ENCODE measurements at regions not wholly inside any gene's neighbourhood (a gene's known extent, or its start where the extent isn't known, plus 50 kb on each side); places are given as distances from the start of the nearest gene placed in this dataset.

DNA sequence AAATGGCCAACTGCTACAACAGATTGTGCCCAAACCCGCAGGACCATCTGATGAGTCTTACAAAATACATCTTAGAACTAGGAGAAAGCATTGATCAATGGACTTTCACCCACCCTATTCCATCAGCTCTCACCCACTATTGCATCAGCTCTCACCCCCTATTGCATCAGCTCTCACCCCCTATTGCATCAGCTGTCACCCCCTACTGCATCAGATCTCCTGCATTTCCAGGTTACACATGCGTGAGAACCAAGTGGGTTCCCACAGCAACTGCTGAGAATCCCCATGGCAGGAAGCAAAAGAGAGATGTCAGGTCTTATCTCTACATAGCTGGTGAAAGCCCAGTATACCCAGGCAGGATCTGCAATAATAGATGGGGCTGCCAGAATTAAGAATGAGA lies 533.5 kb downstream of the LTN1 start (continued):
- TF ChIP-seq, protein P1, sequence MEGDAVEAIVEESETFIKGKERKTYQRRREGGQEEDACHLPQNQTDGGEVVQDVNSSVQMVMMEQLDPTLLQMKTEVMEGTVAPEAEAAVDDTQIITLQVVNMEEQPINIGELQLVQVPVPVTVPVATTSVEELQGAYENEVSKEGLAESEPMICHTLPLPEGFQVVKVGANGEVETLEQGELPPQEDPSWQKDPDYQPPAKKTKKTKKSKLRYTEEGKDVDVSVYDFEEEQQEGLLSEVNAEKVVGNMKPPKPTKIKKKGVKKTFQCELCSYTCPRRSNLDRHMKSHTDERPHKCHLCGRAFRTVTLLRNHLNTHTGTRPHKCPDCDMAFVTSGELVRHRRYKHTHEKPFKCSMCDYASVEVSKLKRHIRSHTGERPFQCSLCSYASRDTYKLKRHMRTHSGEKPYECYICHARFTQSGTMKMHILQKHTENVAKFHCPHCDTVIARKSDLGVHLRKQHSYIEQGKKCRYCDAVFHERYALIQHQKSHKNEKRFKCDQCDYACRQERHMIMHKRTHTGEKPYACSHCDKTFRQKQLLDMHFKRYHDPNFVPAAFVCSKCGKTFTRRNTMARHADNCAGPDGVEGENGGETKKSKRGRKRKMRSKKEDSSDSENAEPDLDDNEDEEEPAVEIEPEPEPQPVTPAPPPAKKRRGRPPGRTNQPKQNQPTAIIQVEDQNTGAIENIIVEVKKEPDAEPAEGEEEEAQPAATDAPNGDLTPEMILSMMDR (conservative IDR thresholded peaks at IDR 0.05; ENCODE audit: low read depth in 2 of 2) = no peak
- TF ChIP-seq EZH2phosphoT487 (IDR thresholded peaks at IDR 0.05; ENCODE audit: unreplicated experiment) (no peak), NANOG (IDR thresholded peaks at IDR 0.05; ENCODE audit: borderline replicate concordance) (no peak), ZNF114 (CRISPR knock-in tag; IDR thresholded peaks at IDR 0.05) (no peak), CREB1 (CRISPR knock-in tag; IDR thresholded peaks at IDR 0.05; ENCODE audit: low read depth) (no peak)
- TF ChIP-seq, protein P2, sequence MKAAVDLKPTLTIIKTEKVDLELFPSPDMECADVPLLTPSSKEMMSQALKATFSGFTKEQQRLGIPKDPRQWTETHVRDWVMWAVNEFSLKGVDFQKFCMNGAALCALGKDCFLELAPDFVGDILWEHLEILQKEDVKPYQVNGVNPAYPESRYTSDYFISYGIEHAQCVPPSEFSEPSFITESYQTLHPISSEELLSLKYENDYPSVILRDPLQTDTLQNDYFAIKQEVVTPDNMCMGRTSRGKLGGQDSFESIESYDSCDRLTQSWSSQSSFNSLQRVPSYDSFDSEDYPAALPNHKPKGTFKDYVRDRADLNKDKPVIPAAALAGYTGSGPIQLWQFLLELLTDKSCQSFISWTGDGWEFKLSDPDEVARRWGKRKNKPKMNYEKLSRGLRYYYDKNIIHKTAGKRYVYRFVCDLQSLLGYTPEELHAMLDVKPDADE (IDR thresholded peaks at IDR 0.05) = no peak

DNA sequence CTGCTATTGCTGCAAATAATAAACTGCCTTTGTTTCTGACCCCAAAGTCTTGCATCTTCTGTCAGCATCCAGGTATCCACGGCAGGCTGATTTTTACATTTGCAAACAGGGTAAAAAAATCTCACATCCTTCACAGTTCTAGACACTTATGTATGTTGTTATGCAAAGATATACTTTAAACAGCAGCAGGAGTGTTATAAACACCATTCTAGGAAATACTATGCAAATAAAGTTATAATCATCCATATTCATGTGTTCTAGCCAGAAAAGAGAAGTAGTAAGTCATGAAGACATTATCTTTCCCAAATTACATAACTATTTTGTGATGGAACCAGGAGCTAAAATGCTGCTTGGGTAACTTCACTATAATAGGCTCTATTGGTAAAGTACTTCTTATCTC lies 534.2 kb downstream of the LTN1 start:
- Histone ChIP-seq H4K20me1 (replicated peaks; ENCODE audit: insufficient read depth) (no peaks in the 10 kb centered on the region), H3K27ac (ENCODE audit: low read depth) (no peak overlapping the region), H3K4me1 (ENCODE audit: insufficient read depth) (no peaks in the 10 kb centered on the region), H3K4me3 (no peak overlapping the region), H3F3A (replicated peaks; ENCODE audit: low read depth) (no peaks in the 10 kb centered on the region), H3K79me2 (replicated peaks; ENCODE audit: insufficient read depth) (no peaks in the 10 kb centered on the region), H3K4me2 (no peak overlapping the region), H3K27me3 (ENCODE audit: insufficient read depth) (no peaks in the 10 kb centered on the region), H3K9me2 (ENCODE audit: insufficient read depth) (peaks cover 21% of the 10 kb centered on the region; the same call in 1 of the 2 replicates), H3K36me3 (ENCODE audit: insufficient read depth) (no peaks in the 10 kb centered on the region), H2AFZ (no peak overlapping the region)
- ATAC-seq (no peak), DNase-seq (ENCODE audit: low spot score) (no peak)
- no peaks in the 10 kb centered on the region; the same call in 2 of the 3 replicates for H3K4me1 Mint-ChIP-seq
- peaks cover 2% of the 10 kb centered on the region for H3K27me3 Mint-ChIP-seq (ENCODE audit: insufficient read depth, low read depth, poor library complexity)
- no peak overlapping the region for H3K4me3 Mint-ChIP-seq
- peaks cover 8% of the 10 kb centered on the region; the same call in 2 of the 3 replicates for H3K36me3 Mint-ChIP-seq (ENCODE audit: low read depth)
- no peaks in the 10 kb centered on the region for H3K9me3 Mint-ChIP-seq
- TF ChIP-seq, protein P3, sequence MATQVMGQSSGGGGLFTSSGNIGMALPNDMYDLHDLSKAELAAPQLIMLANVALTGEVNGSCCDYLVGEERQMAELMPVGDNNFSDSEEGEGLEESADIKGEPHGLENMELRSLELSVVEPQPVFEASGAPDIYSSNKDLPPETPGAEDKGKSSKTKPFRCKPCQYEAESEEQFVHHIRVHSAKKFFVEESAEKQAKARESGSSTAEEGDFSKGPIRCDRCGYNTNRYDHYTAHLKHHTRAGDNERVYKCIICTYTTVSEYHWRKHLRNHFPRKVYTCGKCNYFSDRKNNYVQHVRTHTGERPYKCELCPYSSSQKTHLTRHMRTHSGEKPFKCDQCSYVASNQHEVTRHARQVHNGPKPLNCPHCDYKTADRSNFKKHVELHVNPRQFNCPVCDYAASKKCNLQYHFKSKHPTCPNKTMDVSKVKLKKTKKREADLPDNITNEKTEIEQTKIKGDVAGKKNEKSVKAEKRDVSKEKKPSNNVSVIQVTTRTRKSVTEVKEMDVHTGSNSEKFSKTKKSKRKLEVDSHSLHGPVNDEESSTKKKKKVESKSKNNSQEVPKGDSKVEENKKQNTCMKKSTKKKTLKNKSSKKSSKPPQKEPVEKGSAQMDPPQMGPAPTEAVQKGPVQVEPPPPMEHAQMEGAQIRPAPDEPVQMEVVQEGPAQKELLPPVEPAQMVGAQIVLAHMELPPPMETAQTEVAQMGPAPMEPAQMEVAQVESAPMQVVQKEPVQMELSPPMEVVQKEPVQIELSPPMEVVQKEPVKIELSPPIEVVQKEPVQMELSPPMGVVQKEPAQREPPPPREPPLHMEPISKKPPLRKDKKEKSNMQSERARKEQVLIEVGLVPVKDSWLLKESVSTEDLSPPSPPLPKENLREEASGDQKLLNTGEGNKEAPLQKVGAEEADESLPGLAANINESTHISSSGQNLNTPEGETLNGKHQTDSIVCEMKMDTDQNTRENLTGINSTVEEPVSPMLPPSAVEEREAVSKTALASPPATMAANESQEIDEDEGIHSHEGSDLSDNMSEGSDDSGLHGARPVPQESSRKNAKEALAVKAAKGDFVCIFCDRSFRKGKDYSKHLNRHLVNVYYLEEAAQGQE (IDR thresholded peaks at IDR 0.05; ENCODE audit: unreplicated experiment) = no peak
- no peak overlapping the region for H3K27ac Mint-ChIP-seq

DNA sequence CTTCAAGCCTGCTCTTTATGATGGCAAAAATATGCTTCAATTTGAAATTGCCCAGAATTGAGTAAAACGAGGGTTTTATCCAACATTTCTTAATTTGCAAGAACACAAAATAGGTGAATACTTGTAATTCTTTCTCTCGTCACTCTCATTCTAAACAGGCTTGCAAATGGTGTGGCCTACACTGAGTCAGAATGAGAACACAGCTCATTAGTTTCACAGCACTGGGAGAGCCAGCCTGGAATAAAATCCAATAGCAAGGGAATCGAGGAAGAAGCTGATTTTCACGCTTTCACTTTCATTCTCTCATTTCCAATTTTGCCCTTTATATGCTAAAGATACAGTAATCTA lies 537.5 kb downstream of the LTN1 start:
- Histone ChIP-seq H3K4me2 (no peak overlapping the region), H3K4me1 (ENCODE audit: insufficient read depth) (no peaks in the 10 kb centered on the region), H3F3A (replicated peaks; ENCODE audit: low read depth) (no peaks in the 10 kb centered on the region), H3K27me3 (ENCODE audit: insufficient read depth) (no peaks in the 10 kb centered on the region), H3K4me3 (no peak overlapping the region), H3K9me2 (ENCODE audit: insufficient read depth) (peaks cover 21% of the 10 kb centered on the region), H3K27ac (ENCODE audit: low read depth) (no peak overlapping the region), H2AFZ (no peak overlapping the region; the same call in 1 of the 2 replicates), H4K20me1 (replicated peaks; ENCODE audit: insufficient read depth) (no peaks in the 10 kb centered on the region), H3K36me3 (ENCODE audit: insufficient read depth) (no peaks in the 10 kb centered on the region), H3K79me2 (replicated peaks; ENCODE audit: insufficient read depth) (no peaks in the 10 kb centered on the region)
- H3K27ac Mint-ChIP-seq = no peak overlapping the region
- ATAC-seq = no peak
- no peaks in the 10 kb centered on the region; the same call in 2 of the 3 replicates for H3K4me1 Mint-ChIP-seq
- peaks cover 2% of the 10 kb centered on the region for H3K27me3 Mint-ChIP-seq (ENCODE audit: insufficient read depth, low read depth, poor library complexity)
- H3K9me3 Mint-ChIP-seq = no peaks in the 10 kb centered on the region
- H3K4me3 Mint-ChIP-seq = no peak overlapping the region
- peaks cover 8% of the 10 kb centered on the region; the same call in 2 of the 3 replicates for H3K36me3 Mint-ChIP-seq (ENCODE audit: low read depth)
- DNase-seq (ENCODE audit: low spot score) = no peak
- TF ChIP-seq, protein P3 (IDR thresholded peaks at IDR 0.05; ENCODE audit: unreplicated experiment) = no peak
- TF ChIP-seq ZNF114 (CRISPR knock-in tag; IDR thresholded peaks at IDR 0.05) (no peak), STAT1 (IDR thresholded peaks at IDR 0.05; ENCODE audit: unreplicated experiment) (no peak)

Measured in GM23338 (cell line).